RWPE1 (cell line): ENCODE measurements at regions not wholly inside any gene's neighbourhood (a gene's known extent, or its start where the extent isn't known, plus 50 kb on each side); places are given as distances from the start of the nearest gene placed in this dataset.
"Not testable (repeated sequence)": the region's sequence is repeated elsewhere in the genome, so short reads cannot be mapped to it uniquely, and the experiment has no call there.

Experiments
- CTCF ChIA-PET: fragments of 350-600 bp; sonication (Branson Sonifier 250); formaldehyde crosslinking; extraction: SDS; loops from one replicate; lab custom pipeline; 2021; lab: Yijun Ruan, JAX
- POLR2A ChIA-PET: fragments of 400-600 bp; formaldehyde crosslinking; extraction: SDS; loops from one replicate; lab custom pipeline; 2020; ENCODE audit warnings: antibody characterized with exemption; ENCODE audit not compliant: low non-redundant PET; lab: Yijun Ruan, JAX
- DNase-seq: peaks from one replicate; pipeline ENCODE4 v3.0.0; 2012; ENCODE audit warnings: low spot score
- H3K27ac ChIP-seq: fragments of 450-650 bp; 2 replicates; pipeline ENCODE4 v1.5.1; 2017
- TF ChIP-seq, protein P1 (sequence below): fragments of 450-650 bp; conservative IDR thresholded peaks from 2 replicates; pipeline ENCODE4 v1.5.1; 2017; ENCODE audit warnings: low read depth, mild to moderate bottlenecking

DNA sequence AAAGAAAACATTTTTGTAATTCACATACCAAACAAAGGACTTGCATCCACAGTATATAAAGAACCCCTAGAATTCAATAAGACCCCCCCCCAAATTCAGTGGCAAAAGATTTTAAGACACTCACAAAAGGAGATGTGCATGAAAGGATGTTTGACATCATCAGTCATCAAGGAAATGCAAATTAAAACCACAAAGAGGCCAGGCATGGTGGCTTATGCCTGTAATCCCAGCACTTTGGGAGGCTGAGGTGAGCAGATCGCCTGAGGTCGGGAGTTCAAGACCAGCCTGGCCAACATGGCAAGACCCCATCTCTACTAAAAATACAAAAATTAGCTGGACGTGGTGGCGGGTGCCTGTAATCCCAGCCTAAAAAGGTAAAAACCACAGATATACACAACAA is 61.3 kb downstream of the AIPL1 start:
- POLR2A ChIA-PET, CTCF ChIA-PET, DNase-seq, H3K27ac ChIP-seq: not testable (repeated sequence)

DNA sequence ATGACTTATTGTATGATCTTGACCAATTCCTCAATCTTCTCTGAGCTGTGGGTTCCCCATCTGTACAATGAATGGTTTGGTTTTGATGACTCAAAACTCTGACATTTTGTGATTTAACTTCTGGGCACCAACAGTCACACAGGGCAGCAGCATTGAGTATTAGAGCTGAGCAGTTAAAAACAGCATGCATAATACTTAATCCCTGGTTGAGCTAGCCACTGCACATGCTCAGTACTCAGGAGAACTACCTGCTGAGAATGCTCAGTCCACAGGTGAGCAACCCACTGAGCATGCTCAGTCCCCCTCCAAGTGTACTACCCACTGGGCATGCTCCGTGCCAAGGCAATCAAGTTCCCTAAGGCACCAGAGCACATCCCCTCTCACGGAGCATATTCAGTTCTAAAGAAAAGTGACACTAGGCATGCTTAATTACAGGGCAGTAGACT is 68.7 kb downstream of the AIPL1 start:
- DNase-seq = peak; percentile 32
- POLR2A ChIA-PET = no interaction called here
- TF ChIP-seq, protein P1, sequence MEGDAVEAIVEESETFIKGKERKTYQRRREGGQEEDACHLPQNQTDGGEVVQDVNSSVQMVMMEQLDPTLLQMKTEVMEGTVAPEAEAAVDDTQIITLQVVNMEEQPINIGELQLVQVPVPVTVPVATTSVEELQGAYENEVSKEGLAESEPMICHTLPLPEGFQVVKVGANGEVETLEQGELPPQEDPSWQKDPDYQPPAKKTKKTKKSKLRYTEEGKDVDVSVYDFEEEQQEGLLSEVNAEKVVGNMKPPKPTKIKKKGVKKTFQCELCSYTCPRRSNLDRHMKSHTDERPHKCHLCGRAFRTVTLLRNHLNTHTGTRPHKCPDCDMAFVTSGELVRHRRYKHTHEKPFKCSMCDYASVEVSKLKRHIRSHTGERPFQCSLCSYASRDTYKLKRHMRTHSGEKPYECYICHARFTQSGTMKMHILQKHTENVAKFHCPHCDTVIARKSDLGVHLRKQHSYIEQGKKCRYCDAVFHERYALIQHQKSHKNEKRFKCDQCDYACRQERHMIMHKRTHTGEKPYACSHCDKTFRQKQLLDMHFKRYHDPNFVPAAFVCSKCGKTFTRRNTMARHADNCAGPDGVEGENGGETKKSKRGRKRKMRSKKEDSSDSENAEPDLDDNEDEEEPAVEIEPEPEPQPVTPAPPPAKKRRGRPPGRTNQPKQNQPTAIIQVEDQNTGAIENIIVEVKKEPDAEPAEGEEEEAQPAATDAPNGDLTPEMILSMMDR = no peak
- H3K27ac ChIP-seq = no peak overlapping the region
- CTCF ChIA-PET = no interaction called here

DNA sequence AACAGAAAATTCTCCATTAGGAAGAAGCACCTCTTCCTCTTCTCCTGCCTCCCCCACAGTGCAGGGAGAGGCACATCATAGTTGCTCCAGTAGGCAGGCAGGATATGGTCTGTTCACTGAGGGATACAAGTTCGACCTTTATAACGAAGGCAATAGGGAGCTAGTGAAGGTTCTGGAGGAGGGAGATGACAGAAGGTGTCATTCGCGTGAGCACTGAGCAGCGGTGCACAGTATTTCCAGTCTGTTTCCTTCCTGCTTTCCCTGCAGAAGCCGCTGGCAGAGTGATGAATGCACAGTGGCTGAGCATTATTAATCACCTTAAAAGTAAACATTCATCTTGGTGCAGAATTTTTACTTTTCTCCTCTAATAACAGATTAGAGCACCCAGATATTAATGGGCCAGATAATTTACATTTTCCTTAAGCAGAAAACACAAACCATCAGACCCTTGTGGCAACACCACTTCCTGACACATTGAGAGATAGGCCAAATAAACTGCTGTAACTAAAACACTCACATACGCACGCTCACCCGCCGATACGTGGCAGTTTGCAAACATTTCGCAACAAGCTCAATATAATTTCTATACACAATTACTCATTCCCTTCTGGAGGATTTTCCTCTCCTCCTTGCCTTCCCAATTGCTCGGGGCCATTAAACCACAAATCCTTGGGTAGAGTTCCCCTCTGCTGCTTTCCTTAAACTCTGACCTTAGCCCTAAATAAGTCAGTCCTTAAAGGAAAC is 69.5 kb downstream of the AIPL1 start:
- no peak overlapping the region for H3K27ac ChIP-seq
- TF ChIP-seq, protein P1 = no peak
- DNase-seq = peak; percentile 64
- ChIA-PET POLR2A (no interaction called here), CTCF (no interaction called here)

DNA sequence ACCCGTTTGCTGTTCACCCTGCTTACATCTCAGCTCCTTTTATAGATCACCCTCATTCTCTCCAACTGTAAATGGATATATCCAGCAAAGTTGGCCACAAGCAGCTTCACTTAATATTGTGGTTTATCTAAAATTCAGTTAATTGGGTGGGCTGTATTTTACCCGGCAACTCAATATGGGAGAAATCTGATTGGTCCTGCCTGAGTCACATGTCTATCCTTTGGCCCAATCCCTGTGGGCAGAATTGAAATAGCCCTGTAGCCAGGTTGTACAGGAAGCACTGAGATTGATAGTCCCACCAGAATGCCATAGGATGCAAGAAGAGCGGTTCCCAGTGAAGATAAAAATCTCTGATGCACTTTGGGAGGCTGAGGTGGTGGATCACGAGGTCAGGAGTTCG is 73.2 kb downstream of the AIPL1 start:
- DNase-seq = peak; percentile 54

DNA sequence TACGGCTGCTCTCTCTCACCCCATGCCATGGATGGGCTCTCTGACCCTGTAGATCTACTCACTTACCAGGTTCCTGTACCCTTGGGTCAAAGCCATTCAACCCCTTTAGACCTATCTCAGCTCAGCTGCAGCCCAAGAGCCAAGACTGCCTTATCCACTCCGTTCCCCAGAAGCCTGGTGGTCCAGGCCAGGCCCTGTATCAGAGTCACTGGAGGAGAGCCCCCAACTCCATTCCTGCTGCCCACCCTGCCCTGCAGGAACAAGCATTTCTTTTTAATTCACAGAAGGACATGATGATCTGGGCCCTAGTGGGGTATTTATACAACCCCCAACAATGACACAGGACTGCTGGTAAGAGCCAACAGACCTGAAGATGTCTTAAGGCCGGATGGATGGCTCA is 76.8 kb downstream of the AIPL1 start:
- ChIA-PET POLR2A (no interaction called here), CTCF (no interaction called here)
- no peak for DNase-seq
- TF ChIP-seq, protein P1 = no peak
- no peak overlapping the region for H3K27ac ChIP-seq

More for the DNA sequence above, 73.2 kb downstream of the AIPL1 start:
- TF ChIP-seq, protein P1 = no peak
- ChIA-PET CTCF (no interaction called here), POLR2A (no interaction called here)
- no peak overlapping the region for H3K27ac ChIP-seq

DNA sequence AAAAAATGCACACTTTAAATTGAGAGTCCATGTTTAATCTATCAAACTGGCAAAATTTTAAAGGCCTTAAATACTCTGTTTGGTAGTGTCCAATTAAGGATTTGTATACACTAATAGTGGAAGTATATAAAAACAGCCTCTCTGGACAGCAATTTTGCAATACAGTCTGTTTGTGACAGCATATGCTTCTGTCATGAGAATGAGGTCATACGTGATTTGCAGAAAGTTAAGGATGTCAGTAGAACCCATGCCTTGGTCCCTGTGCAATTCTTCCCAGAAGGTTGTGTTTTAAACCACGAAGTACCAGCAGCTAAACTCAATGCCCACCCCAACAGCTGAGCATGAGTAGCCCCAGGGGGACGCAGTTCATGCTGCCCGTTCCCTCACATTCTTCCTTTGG is 78.4 kb downstream of the AIPL1 start:
- ChIA-PET POLR2A (no interaction called here), CTCF (no interaction called here)
- TF ChIP-seq, protein P1 = no peak
- no peak for DNase-seq
- H3K27ac ChIP-seq = no peak overlapping the region

DNA sequence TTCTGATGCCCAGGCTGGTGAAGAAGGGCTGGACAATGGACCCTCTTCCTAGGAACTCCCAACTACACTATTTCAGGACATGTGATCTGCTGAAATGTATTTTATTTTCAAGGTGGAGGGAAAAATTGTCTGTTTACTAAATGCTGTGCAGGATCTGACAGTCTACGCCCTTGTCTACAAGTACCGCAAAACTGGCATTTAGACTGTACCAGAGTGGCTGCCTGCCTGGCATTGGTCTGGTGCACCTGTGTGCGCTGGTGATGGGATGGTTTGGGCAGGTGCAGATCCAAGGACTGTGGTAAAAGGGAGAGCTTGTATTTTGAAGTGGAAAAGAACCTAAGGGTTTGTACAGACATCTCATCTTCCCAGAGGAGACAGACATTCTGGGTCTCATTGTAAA is 79.7 kb downstream of the AIPL1 start:
- no peak overlapping the region for H3K27ac ChIP-seq
- POLR2A ChIA-PET = no interaction called here
- no peak for DNase-seq
- CTCF ChIA-PET = no interaction called here
- TF ChIP-seq, protein P1 = no peak
